GM12875 (cell line): ENCODE measurements at regions not wholly inside any gene's neighbourhood (a gene's known extent, or its start where the extent isn't known, plus 50 kb on each side); places are given as distances from the start of the nearest gene placed in this dataset.
"Not testable (repeated sequence)": the region's sequence is repeated elsewhere in the genome, so short reads cannot be mapped to it uniquely, and the experiment has no call there.

Experiments used
- H3K4me3 ChIP-seq: one replicate; pipeline ENCODE4 v1.5.1; 2011; ENCODE audit warnings: low read depth, low read length, control low read depth
- TF ChIP-seq, protein P1 (sequence below): IDR thresholded peaks from 2 replicates; pipeline ENCODE4 v1.5.1; 2011; ENCODE audit warnings: low read depth, mild to moderate bottlenecking, control low read depth, inconsistent platforms, low read length, moderate library complexity, borderline replicate concordance; ENCODE audit not compliant: insufficient read depth

GRCh38 chr15:20680257-20680815, 138.7 kb upstream of the GOLGA6L6 start:
- not testable (repeated sequence) for H3K4me3 ChIP-seq

- TF ChIP-seq, protein P1, sequence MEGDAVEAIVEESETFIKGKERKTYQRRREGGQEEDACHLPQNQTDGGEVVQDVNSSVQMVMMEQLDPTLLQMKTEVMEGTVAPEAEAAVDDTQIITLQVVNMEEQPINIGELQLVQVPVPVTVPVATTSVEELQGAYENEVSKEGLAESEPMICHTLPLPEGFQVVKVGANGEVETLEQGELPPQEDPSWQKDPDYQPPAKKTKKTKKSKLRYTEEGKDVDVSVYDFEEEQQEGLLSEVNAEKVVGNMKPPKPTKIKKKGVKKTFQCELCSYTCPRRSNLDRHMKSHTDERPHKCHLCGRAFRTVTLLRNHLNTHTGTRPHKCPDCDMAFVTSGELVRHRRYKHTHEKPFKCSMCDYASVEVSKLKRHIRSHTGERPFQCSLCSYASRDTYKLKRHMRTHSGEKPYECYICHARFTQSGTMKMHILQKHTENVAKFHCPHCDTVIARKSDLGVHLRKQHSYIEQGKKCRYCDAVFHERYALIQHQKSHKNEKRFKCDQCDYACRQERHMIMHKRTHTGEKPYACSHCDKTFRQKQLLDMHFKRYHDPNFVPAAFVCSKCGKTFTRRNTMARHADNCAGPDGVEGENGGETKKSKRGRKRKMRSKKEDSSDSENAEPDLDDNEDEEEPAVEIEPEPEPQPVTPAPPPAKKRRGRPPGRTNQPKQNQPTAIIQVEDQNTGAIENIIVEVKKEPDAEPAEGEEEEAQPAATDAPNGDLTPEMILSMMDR, result no peak
- H3K4me3 ChIP-seq, result no peak overlapping the region
These were observed 130.9 kb upstream of the GOLGA6L6 start for GRCh38 chr15:20672470-20672869.

GRCh38 chr15:20671675-20672074, 130.1 kb upstream of the GOLGA6L6 start:
- no peak overlapping the region for H3K4me3 ChIP-seq
- TF ChIP-seq, protein P1, result no peak

GRCh38 chr15:20666410-20666809, 124.8 kb upstream of the GOLGA6L6 start:
- not testable (repeated sequence) for H3K4me3 ChIP-seq

- no peak overlapping the region for H3K4me3 ChIP-seq
- TF ChIP-seq, protein P1, result no peak
These were observed 124.1 kb upstream of the GOLGA6L6 start for GRCh38 chr15:20665653-20666052.

- TF ChIP-seq, protein P1, result no peak
- H3K4me3 ChIP-seq, result no peak overlapping the region
These were observed 117.7 kb upstream of the GOLGA6L6 start for GRCh38 chr15:20659265-20659664.

DNA sequence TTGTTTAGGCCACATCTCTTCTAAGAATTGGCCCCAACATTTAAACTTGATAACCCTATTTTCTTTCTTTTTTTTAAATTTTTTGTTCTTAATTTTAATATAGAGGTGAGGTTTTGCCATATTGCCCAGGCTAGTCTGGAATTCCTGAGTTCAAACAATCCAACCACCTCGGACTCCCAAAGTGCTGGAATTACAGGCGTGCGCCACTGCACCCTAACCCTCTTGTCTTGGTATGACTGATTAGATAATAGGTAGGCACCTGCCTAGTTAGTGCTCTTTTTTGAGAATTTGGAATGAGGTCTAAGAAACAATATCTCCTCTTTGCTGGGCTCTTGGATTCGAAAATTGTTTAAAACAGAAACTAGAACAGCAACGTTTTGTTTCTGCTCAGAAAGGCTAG, 116.4 kb upstream of the GOLGA6L6 start:
- H3K4me3 ChIP-seq, result no peak overlapping the region
- TF ChIP-seq, protein P1, result no peak

DNA sequence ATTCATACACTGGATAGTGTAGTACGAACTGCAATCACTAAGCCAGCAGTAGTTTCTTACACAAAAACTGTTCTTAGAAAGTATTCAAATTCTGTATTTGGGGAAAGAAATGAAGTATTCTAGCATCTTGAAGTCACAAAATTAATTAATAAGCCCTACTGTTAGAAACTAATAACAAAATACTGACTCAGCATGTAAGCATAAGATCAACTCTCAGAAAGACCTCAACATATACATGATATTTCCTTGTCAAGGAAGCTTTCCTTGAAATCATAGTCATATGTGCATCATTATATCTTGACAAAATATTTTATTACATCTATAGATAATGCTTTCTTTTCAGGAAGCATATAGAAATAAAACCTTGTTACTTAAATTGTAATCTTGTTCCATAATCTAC, 115.5 kb upstream of the GOLGA6L6 start:
- TF ChIP-seq, protein P1, result no peak
- no peak overlapping the region for H3K4me3 ChIP-seq
